Panc1 (cell line): ENCODE measurements at regions not wholly inside any gene's neighbourhood (a gene's known extent, or its start where the extent isn't known, plus 50 kb on each side); places are given as distances from the start of the nearest gene placed in this dataset.

ENCODE experiments used
- POLR2AphosphoS5 ChIP-seq: IDR thresholded peaks from 2 replicates; pipeline ENCODE4 v1.6.1; 2012; ENCODE audit warnings: mild to moderate bottlenecking, low read depth, low read length, moderate library complexity
- SIN3A ChIP-seq: IDR thresholded peaks from 2 replicates; pipeline ENCODE4 v1.6.1; 2012; ENCODE audit warnings: low read depth, mild to moderate bottlenecking, low read length, moderate library complexity, borderline replicate concordance; ENCODE audit not compliant: insufficient read depth
- TCF7L2 ChIP-seq: IDR thresholded peaks from 2 replicates; pipeline ENCODE4 v1.6.1; 2011; ENCODE audit warnings: mild to moderate bottlenecking, low read depth, low read length, inconsistent platforms
- TF ChIP-seq, protein P1 (sequence below): fragments of 450-650 bp; IDR thresholded peaks from 2 replicates; pipeline ENCODE4 v1.5.1; 2017; ENCODE audit warnings: mild to moderate bottlenecking
- TF ChIP-seq, protein P2 (sequence below), 2 experiments: IDR thresholded peaks; 2 replicates each; pipeline ENCODE4 v1.6.1; 2011 to 2012; ENCODE audit warnings: low read depth in 2 of 2, control low read depth in 1 of 2, low read length in 1 of 2, mild to moderate bottlenecking in 1 of 2, moderate library complexity in 1 of 2; ENCODE audit not compliant: insufficient read depth in 1 of 2

DNA sequence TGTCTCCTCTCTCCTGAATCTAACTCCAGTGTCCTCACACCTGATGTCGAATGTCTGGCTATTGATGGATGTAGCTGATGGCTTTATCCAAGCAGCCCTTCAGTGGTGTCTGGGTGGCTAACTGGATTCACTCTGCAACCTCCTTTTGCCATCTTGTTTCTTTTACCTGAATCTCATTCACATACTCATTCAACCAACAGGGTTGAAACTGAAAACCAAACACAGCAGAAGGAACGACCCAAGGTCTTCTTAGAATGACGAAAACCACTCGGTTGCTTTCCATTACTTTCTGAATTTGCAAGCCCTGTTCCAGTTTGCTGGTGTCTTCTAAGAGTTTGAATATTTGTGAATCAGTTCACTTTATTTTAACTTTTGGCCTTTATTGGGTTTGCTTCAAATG lies 424.3 kb upstream of the CXADR start:
- TF ChIP-seq, protein P1, sequence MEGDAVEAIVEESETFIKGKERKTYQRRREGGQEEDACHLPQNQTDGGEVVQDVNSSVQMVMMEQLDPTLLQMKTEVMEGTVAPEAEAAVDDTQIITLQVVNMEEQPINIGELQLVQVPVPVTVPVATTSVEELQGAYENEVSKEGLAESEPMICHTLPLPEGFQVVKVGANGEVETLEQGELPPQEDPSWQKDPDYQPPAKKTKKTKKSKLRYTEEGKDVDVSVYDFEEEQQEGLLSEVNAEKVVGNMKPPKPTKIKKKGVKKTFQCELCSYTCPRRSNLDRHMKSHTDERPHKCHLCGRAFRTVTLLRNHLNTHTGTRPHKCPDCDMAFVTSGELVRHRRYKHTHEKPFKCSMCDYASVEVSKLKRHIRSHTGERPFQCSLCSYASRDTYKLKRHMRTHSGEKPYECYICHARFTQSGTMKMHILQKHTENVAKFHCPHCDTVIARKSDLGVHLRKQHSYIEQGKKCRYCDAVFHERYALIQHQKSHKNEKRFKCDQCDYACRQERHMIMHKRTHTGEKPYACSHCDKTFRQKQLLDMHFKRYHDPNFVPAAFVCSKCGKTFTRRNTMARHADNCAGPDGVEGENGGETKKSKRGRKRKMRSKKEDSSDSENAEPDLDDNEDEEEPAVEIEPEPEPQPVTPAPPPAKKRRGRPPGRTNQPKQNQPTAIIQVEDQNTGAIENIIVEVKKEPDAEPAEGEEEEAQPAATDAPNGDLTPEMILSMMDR = no peak
- TF ChIP-seq, protein P2, sequence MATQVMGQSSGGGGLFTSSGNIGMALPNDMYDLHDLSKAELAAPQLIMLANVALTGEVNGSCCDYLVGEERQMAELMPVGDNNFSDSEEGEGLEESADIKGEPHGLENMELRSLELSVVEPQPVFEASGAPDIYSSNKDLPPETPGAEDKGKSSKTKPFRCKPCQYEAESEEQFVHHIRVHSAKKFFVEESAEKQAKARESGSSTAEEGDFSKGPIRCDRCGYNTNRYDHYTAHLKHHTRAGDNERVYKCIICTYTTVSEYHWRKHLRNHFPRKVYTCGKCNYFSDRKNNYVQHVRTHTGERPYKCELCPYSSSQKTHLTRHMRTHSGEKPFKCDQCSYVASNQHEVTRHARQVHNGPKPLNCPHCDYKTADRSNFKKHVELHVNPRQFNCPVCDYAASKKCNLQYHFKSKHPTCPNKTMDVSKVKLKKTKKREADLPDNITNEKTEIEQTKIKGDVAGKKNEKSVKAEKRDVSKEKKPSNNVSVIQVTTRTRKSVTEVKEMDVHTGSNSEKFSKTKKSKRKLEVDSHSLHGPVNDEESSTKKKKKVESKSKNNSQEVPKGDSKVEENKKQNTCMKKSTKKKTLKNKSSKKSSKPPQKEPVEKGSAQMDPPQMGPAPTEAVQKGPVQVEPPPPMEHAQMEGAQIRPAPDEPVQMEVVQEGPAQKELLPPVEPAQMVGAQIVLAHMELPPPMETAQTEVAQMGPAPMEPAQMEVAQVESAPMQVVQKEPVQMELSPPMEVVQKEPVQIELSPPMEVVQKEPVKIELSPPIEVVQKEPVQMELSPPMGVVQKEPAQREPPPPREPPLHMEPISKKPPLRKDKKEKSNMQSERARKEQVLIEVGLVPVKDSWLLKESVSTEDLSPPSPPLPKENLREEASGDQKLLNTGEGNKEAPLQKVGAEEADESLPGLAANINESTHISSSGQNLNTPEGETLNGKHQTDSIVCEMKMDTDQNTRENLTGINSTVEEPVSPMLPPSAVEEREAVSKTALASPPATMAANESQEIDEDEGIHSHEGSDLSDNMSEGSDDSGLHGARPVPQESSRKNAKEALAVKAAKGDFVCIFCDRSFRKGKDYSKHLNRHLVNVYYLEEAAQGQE (IDR thresholded peaks at IDR 0.05; ENCODE audit: insufficient read depth in 1 of 2, low read depth in 2 of 2, low read length in 1 of 2) = no peak
- no peak for TF ChIP-seq POLR2AphosphoS5
- TF ChIP-seq TCF7L2 = no peak
- TF ChIP-seq SIN3A = no peak
